K562 (cell line): ENCODE measurements at regions not wholly inside any gene's neighbourhood (a gene's known extent, or its start where the extent isn't known, plus 50 kb on each side); places are given as distances from the start of the nearest gene placed in this dataset.

Source experiments
- ATAC-seq: fragments of 200-7000 bp; cut with Tn5 transposase; 3 replicates; pipeline ENCODE4 v1.9.1; 2020; ENCODE audit warnings: moderate library complexity
- BruUV-seq: library from RNA; stranded (reverse); fragments of 400-500 nt; replicated peaks from 2 replicates; lab custom pipeline; 2021; lab: Mats Ljungman, UMichigan
- CTCF ChIA-PET: fragments of 300-600 bp; formaldehyde crosslinking; extraction: SDS; loops from one replicate; lab custom pipeline; 2021; ENCODE audit warnings: low intra/inter-chr PET ratio; lab: Yijun Ruan, JAX
- POLR2A ChIA-PET: fragments of 300-600, 350-650 bp; sonication (Branson Sonifier 250); formaldehyde crosslinking; extraction: SDS; loops from one replicate; lab custom pipeline; 2021; ENCODE audit warnings: antibody characterized with exemption, inconsistent platforms; lab: Yijun Ruan, JAX
- DNase-seq, 4 experiments: peaks; one replicate each; pipeline versions ENCODE4 v3.0.0 to v3.0.0-alpha.2; 2011 to 2018; ENCODE audit warnings: low spot score in 3 of 4, mixed read lengths in 3 of 4; ENCODE audit errors: extremely low read depth in 1 of 4
- FAIRE-seq: peaks from 2 replicates; lab custom pipeline; 2011; peaks lifted over from hg19 to GRCh38; lab: Jason Lieb, UNC
- H2AFZ ChIP-seq: 2 replicates; pipeline ENCODE4 v1.6.0; 2011; ENCODE audit warnings: low read depth, low read length, control low read depth, inconsistent platforms
- H3K27ac ChIP-seq: fragments of 200-600 bp; 3 replicates; pipeline ENCODE4 v1.8.0; 2011; ENCODE audit warnings: low read depth, mild to moderate bottlenecking, control low read depth, inconsistent platforms, low read length, moderate library complexity, mixed read lengths; ENCODE audit errors: extremely low read depth
- H3K27me3 ChIP-seq, 2 experiments: fragments of 300-600 bp in 1 of 2; 2 replicates in 1 of 2; 3 replicates in 1 of 2; pipeline versions ENCODE4 v1.6.0 to v1.8.0; 2011; ENCODE audit warnings: inconsistent platforms in 2 of 2, low read length in 2 of 2, mild to moderate bottlenecking in 1 of 2, mixed read lengths in 1 of 2, moderate library complexity in 1 of 2; ENCODE audit not compliant: control insufficient read depth in 2 of 2, insufficient read depth in 2 of 2
- H3K36me3 ChIP-seq: fragments of 300-600 bp; 3 replicates; pipeline ENCODE4 v1.8.0; 2011; ENCODE audit warnings: mild to moderate bottlenecking, low read length, inconsistent platforms; ENCODE audit not compliant: control insufficient read depth, insufficient read depth
- H3K4me1 ChIP-seq, 2 experiments: fragments of 200-600 bp in 1 of 2; replicated peaks in 1 of 2; 2 replicates in 1 of 2; 3 replicates in 1 of 2; pipeline versions ENCODE4 v1.5.1 to v1.8.0; 2011; ENCODE audit warnings: inconsistent platforms in 2 of 2, low read length in 2 of 2, mild to moderate bottlenecking in 1 of 2, mixed read lengths in 1 of 2, moderate library complexity in 1 of 2; ENCODE audit not compliant: control insufficient read depth in 2 of 2, insufficient read depth in 2 of 2
- H3K4me2 ChIP-seq: 2 replicates; pipeline ENCODE4 v1.6.1; 2011; ENCODE audit warnings: low read length, control low read depth, inconsistent platforms, mixed read lengths; ENCODE audit not compliant: insufficient read depth
- H3K4me3 ChIP-seq: fragments of 200-600 bp; sonication (generic), shearing (Covaris generic); 2 replicates; pipeline ENCODE4 v1.5.1; 2016; ENCODE audit warnings: control low read depth, inconsistent platforms
- H3K79me2 ChIP-seq: fragments of 200-600 bp; 3 replicates; pipeline ENCODE4 v1.8.0; 2011; ENCODE audit warnings: low read length, inconsistent platforms; ENCODE audit not compliant: control insufficient read depth, insufficient read depth
- H3K9ac ChIP-seq, 2 experiments: 2 replicates each; pipeline versions ENCODE4 v1.6.0 to v1.6.1; 2011; ENCODE audit warnings: low read depth in 2 of 2, low read length in 2 of 2, control low read depth in 1 of 2, inconsistent platforms in 1 of 2, mild to moderate bottlenecking in 1 of 2, mixed read lengths in 1 of 2; ENCODE audit not compliant: insufficient read depth in 1 of 2
- H3K9me1 ChIP-seq: one replicate; pipeline ENCODE4 v1.6.0; 2011; ENCODE audit warnings: inconsistent platforms, mild to moderate bottlenecking, low read length, moderate library complexity; ENCODE audit not compliant: control insufficient read depth, insufficient read depth
- H3K9me3 ChIP-seq: replicated peaks from 2 replicates; pipeline ENCODE4 v1.5.1; 2011; ENCODE audit warnings: low read depth, low read length, inconsistent platforms; ENCODE audit not compliant: control insufficient read depth, insufficient read depth
- H4K20me1 ChIP-seq: replicated peaks from 2 replicates; pipeline ENCODE4 v1.6.1; 2011; ENCODE audit warnings: low read length, inconsistent platforms, mixed read lengths; ENCODE audit not compliant: control insufficient read depth, insufficient read depth
- ATF7 ChIP-seq: fragments of 450-650 bp; IDR thresholded peaks from 2 replicates; pipeline ENCODE4 v1.7.1; 2014; ENCODE audit warnings: mild to moderate bottlenecking, moderate library complexity
- CBFA2T2 ChIP-seq: fragments of 450-650 bp; conservative IDR thresholded peaks from 2 replicates; pipeline ENCODE4 v1.6.1; 2017; ENCODE audit warnings: mild to moderate bottlenecking
- CHD1 ChIP-seq: fragments of 200-600 bp; sonication (generic); IDR thresholded peaks from one replicate; pipeline ENCODE4 v1.6.1; 2012; ENCODE audit warnings: mild to moderate bottlenecking, moderate library complexity, low read length, inconsistent platforms
- EHMT2 ChIP-seq: fragments of 450-650 bp; IDR thresholded peaks from 2 replicates; pipeline ENCODE4 v1.6.1; 2018; ENCODE audit warnings: antibody characterized with exemption
- NCOA1 ChIP-seq: fragments of 450-650 bp; IDR thresholded peaks from 2 replicates; pipeline ENCODE4 v1.6.1; 2016; ENCODE audit warnings: low read depth
- RERE ChIP-seq: sonication (generic); formaldehyde crosslinking; IDR thresholded peaks from 2 replicates; pipeline ENCODE4 v1.8.0; 2023; ENCODE audit warnings: missing genetic modification reagents, mild to moderate bottlenecking, borderline replicate concordance
- ZBTB7A ChIP-seq: IDR thresholded peaks from 2 replicates; pipeline ENCODE4 v1.6.1; 2011; ENCODE audit warnings: low read depth, mild to moderate bottlenecking, low read length, moderate library complexity, borderline replicate concordance; ENCODE audit not compliant: control insufficient read depth
- ZMIZ1 ChIP-seq, 2 experiments: fragments of 150-350 bp in 1 of 2; IDR thresholded peaks; 2 replicates each; pipeline ENCODE4 v1.6.1; 2012 to 2016; ENCODE audit warnings: low read depth in 2 of 2, low read length in 2 of 2, mild to moderate bottlenecking in 1 of 2, moderate library complexity in 1 of 2
- ZNF274 ChIP-seq: IDR thresholded peaks from 2 replicates; pipeline ENCODE4 v1.6.1; 2011; ENCODE audit warnings: low read depth, mild to moderate bottlenecking, low read length, moderate library complexity, borderline replicate concordance
- WGBS: fragments of 100-300 bp; shearing (Covaris generic); methylation state at CpG from one replicate; pipeline ENCODE4 v1.1.6; 2016; ENCODE audit warnings: low coverage, mixed read lengths; ENCODE audit not compliant: insufficient coverage; ENCODE audit errors: missing lambda C conversion rate; 5-methylcytosine and 5-hydroxymethylcytosine counted together
- in situ Hi-C: fragments of 300-500 bp; cut with MboI; formaldehyde crosslinking; loops from 4 replicates; pipeline ENCODE4 v1.15.0; 2018; ENCODE audit warnings: inconsistent platforms, mixed read lengths
- intact Hi-C: fragments of 100-400 bp; cut with micrococcal nuclease; formaldehyde crosslinking; loops from 2 replicates; pipeline ENCODE4 v1.14.2; 2022
- TF ChIP-seq, protein P1 (sequence below): sonication (generic); formaldehyde crosslinking; IDR thresholded peaks from 2 replicates; pipeline ENCODE4 v1.8.0; 2022; ENCODE audit warnings: mild to moderate bottlenecking, missing genetic modification reagents
- TF ChIP-seq, protein P2 (sequence below): IDR thresholded peaks from 3 replicates; pipeline ENCODE4 v1.6.1; 2011; ENCODE audit warnings: borderline replicate concordance, mild to moderate bottlenecking; ENCODE audit not compliant: insufficient read length, insufficient read depth

GRCh38 chr16:86643671-86644070, 65.3 kb downstream of the FOXL1 start:
- POLR2A ChIA-PET = interaction anchor here (0.7 kb wide), 1 partner anchor 459 kb away, joined by 3 read pairs; no protein-coding TSS in a partner anchor
- no TSS peak for BruUV-seq
- in situ Hi-C loops (no loop called here), intact Hi-C loops (no loop called here)
- Histone ChIP-seq H3K9me3 (peaks cover 2% of the 10 kb centered on the region), H3K9me1 (peaks cover 3% of the 10 kb centered on the region), H2AFZ (no peak overlapping the region), H3K36me3 (no peaks in the 10 kb centered on the region), H3K4me1 (no peaks in the 10 kb centered on the region), H4K20me1 (no peaks in the 10 kb centered on the region), H3K9ac (no peak overlapping the region), H3K4me2 (no peak overlapping the region), H3K4me3 (no peak overlapping the region), H3K27ac (no peak overlapping the region), H3K79me2 (no peaks in the 10 kb centered on the region), H3K27me3 (peaks cover 9 to 59% of the 10 kb centered on the region in 2 experiments; a peak in 4 of 5 replicates)
- DNase-seq (no peak), ATAC-seq (no peak), FAIRE-seq (no peak)
- CTCF ChIA-PET = no interaction called here
- WGBS = 2% methylated on average over 6 of the region's 6 CpGs
- TF ChIP-seq CBFA2T2 = no peak
- no peak for TF ChIP-seq EHMT2
- TF ChIP-seq ZNF274 = no peak
- no peak for TF ChIP-seq ATF7
- TF ChIP-seq, protein P1, sequence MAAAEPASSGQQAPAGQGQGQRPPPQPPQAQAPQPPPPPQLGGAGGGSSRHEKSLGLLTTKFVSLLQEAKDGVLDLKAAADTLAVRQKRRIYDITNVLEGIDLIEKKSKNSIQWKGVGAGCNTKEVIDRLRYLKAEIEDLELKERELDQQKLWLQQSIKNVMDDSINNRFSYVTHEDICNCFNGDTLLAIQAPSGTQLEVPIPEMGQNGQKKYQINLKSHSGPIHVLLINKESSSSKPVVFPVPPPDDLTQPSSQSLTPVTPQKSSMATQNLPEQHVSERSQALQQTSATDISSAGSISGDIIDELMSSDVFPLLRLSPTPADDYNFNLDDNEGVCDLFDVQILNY (CRISPR knock-in tag) = no peak
- TF ChIP-seq ZMIZ1 (IDR thresholded peaks at IDR 0.05; ENCODE audit: low read depth in 2 of 2, low read length in 2 of 2) = no peak
- TF ChIP-seq ZBTB7A = no peak
- no peak for TF ChIP-seq RERE (CRISPR knock-in tag)
- no peak for TF ChIP-seq CHD1
- no peak for TF ChIP-seq NCOA1
- TF ChIP-seq, protein P2, sequence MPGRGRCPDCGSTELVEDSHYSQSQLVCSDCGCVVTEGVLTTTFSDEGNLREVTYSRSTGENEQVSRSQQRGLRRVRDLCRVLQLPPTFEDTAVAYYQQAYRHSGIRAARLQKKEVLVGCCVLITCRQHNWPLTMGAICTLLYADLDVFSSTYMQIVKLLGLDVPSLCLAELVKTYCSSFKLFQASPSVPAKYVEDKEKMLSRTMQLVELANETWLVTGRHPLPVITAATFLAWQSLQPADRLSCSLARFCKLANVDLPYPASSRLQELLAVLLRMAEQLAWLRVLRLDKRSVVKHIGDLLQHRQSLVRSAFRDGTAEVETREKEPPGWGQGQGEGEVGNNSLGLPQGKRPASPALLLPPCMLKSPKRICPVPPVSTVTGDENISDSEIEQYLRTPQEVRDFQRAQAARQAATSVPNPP = no peak
